OCI-LY7 (cell line): ENCODE measurements at regions not wholly inside any gene's neighbourhood (a gene's known extent, or its start where the extent isn't known, plus 50 kb on each side); places are given as distances from the start of the nearest gene placed in this dataset.

ENCODE experiments used
- CTCF ChIP-seq: fragments of 200-600 bp; sonication (generic); conservative IDR thresholded peaks from 2 replicates; pipeline ENCODE4 v1.5.1; 2014; ENCODE audit warnings: mild to moderate bottlenecking, antibody characterized with exemption, low read length, moderate library complexity, mixed read lengths
- EZH2phosphoT487 ChIP-seq: fragments of 200-600 bp; sonication (generic); IDR thresholded peaks from 2 replicates; pipeline ENCODE4 v1.6.1; 2018; ENCODE audit warnings: low read depth, borderline replicate concordance, mild to moderate bottlenecking, mixed run types, antibody characterized with exemption, low read length, moderate library complexity, mixed read lengths

- no peak for TF ChIP-seq CTCF
- no peak for TF ChIP-seq EZH2phosphoT487
Measured at GRCh38 chr4:179509489-179509888, 2067.3 kb upstream of the AGA start.
